ENCODE measurements at regions not wholly inside any gene's neighbourhood (a gene's known extent, or its start where the extent isn't known, plus 50 kb on each side); places are given as distances from the start of the nearest gene placed in this dataset.

DNA sequence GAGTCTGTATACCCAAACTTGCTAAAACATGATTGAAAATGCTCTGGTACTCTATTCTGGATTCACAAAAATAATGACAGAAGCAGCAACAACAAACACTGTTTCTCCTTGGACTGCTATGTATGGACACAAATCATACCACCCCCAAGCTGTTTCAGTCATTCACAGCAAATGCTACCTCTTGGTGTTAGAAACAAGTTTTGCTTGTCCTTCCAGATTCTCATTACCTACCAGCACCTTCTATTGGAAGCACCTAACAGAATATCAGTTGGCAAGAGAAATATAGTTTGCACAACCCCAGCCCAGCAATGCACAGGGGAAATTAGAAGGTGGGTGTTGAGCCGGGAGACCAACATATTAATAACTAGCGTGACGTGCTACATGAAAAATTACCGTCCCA lies 1950.9 kb downstream of the C4orf33 start:
- DNase-seq (ENCODE audit: low spot score): no peak

DNA sequence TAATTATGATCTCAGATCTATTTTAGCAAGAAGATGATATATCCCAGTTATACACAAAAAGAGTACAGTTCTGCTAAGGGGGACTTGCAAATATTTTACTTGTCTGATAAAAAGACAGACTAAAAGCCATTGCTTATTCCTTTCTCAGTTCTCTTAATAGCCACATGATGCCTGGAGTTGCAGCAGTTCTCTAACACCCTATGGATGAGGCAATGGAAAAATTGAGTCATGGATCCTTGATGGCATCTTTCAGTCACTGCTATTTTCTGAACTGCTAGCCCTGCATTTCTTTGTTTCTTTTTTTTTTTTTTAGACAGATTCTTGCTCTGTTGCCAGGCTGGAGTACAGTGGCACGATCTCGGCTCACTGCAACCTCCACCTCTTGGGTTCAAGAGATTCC lies 1956.7 kb downstream of the C4orf33 start:
- no peak for DNase-seq (ENCODE audit: low spot score)

DNA sequence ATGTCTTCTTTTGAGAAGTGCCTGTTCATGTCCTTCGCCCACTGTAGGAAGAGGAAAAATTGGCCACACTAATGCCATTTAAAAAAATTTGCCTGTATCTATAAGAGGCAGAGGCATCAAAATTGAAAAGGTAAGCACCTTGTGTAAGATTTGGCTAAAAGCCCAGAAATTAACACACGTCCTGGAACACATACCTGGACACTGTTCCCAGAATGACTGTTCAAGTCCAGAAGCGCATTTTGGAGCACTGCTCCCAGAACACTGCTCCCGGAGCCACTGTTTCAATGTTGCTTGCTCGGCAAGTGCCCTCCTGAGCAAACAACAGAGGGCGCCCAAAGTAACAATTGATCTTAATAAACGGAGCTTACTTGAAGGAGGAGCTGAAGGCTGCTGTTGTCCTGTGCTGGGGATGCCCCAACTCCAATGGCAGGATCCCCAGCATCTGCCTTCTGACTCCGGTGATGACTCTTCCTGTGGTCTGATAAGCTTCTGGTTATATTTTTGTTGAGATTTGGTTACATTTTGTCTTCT lies 1958.6 kb downstream of the C4orf33 start:
- DNase-seq (ENCODE audit: low spot score): no peak

DNA sequence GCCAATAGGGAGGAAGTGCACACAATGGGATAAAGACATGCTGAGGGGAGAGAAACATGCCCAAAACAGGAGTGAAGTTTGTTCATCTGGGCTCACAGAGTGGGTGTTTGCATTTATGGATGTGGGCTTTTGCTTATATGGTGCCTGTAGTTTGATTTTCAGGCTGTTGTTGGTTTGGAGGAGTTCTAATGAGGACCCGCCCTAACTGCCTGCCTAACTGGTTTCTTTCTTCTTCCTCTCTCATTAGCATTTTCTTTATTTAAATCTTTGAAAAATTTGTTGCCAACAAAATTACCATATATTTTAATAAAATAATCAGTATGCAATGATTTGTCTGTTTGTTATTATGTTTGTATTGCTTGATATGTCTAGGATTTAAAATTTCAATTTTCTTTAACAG lies 1965.8 kb downstream of the C4orf33 start:
- no peak for DNase-seq (ENCODE audit: low spot score)

DNA sequence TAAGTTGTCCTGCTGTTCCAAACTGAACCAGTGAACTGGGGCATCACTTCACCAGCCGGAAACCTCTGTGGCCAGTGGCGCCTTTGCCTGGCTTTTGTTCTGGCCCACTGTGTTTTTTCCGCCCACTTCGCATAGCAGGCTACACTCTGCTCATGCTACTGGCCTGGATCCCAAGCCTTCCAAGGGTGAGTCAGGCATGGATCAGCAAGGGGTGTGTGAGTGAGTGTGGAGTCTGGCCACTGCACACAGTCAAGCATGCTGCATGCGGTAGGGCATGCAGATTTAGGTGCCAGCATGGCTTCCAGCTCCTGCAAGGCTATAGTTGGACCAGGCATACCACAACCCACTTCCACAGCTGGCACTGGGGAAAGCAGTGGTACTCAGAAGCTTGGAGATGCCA lies 1967.9 kb downstream of the C4orf33 start:
- no peak for DNase-seq (ENCODE audit: low spot score)

DNA sequence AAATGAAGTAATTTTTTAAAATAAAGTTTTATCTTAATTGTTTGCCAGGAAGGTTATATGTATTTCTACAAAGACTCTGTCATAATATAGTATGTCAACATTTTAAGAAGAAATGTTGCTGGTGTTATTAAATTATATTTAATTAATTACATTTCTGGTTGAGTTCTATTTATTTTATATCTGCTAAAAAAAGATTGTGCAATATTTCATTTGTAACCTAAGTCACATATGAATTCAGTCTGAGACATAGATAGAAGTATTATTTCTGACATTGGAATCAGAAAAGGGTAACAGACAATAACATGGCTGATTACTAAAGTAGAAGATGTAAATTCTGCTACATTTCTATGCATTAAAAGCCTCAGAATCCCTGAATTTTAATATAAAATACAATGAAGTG lies 1985.1 kb downstream of the C4orf33 start:
- no peak for DNase-seq (ENCODE audit: low spot score)

DNA sequence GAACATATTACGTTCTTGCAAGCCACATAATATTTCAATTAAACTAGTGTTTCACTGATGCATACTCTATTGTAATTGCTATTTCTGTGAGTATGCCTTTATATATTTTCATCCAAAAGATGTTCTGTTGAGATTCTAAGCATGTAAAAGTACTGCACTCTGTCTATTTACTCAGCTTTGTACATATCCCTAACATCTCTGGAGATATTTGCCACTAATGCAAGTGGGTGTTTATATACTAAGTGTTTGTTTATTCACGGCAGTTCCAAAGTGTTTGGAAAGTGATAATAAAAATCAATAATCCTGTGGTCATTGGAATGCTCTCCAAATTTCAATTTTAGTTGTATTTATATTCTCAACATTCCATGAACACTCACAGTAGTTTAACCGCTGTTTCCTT lies 1989.0 kb downstream of the C4orf33 start:
- no peak for DNase-seq (ENCODE audit: low spot score)

DNA sequence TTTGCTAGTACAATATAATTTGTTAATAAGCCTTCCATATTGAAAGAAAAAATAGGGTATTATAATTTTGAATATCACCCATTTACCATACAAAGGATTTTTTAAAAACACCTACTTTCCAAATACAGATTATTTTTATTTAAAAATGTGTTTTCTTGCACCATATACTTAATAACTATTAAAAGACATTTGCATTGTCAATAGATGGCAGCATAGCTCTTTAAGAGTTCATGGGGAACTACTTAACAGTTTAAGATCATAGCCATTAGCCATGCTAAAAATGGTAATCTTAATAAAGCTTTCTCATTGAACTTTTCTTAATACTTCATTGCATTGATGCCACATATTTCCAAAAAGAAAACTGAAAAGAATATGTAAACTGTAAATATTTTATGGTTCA lies 1995.9 kb downstream of the C4orf33 start:
- DNase-seq (ENCODE audit: low spot score): no peak

DNA sequence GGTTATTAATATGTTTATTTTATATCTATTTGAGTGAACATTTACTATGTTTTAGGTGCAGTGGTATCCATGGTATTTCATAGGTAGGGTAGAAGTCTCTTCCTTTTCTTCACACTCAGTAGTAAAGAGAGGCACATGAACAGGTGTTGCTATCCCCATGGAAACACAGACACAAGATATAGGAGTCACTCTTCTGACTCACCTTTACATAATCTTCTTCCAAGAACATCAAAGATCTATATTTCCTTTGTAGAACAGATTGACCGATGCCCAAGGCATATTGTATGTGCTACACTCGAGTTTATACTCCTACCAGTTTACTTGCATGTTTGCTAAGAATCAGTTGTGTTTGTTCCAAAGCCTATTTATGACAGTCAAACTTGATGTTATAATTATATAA lies 1997.4 kb downstream of the C4orf33 start:
- DNase-seq (ENCODE audit: low spot score): no peak

DNA sequence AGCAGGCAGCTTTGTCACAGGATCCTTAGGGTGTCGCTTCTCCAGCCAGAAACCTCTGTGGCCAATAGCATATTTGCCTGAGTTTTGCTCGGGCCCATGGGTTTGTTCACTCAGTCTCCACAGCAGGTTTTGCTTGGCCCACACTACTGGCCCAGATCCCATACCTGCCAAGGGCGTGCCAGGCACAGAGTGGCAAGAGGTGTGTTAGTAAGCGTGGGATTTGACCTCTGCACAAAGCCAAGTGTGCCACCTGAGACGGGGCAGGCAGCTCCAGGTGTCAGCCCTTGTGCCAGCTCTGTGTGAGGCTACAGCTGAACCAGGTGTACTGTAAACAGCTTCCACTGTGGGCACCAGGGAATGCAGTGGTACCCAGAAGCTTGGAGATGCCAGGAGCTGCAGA lies 2003.0 kb downstream of the C4orf33 start:
- DNase-seq (ENCODE audit: low spot score): no peak

DNA sequence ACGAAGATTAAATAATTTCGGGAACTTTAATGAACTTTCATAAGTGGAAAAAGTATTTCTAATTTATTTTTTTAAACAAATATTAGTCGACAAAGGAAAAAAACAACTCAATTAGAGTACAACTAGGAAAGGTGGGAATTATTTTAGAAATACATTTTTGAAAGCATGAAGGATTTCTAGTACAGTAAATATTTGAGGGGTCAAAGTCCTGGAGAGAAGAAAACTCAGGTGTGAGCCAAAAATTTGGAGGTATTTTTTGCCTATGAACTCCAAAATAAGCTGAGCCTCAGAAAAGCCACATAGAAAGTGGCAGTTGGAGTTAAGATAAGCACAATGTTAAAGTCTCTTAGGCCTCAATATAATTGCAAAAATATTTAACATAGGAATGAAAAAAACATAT lies 2017.3 kb downstream of the C4orf33 start:
- DNase-seq (ENCODE audit: low spot score): no peak

DNA sequence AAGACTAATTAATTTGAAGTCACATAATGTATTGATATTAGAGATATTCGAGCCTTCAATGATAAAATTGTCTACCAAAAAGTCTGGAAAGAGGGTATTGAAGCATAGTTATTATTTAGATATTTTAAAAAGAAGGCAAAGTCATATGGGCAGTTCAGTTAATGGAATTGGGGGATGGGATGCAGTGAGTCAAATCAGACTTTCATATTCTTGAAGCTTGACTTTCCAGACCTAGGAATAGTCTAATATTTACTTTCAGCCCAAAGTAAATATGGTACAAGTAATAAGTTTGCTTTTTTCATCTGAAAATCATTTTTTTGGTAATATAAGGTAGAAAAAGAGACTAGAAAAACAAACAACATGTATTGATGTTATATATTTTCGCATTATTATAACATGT lies 2017.8 kb downstream of the C4orf33 start:
- no peak for DNase-seq (ENCODE audit: low spot score)

DNA sequence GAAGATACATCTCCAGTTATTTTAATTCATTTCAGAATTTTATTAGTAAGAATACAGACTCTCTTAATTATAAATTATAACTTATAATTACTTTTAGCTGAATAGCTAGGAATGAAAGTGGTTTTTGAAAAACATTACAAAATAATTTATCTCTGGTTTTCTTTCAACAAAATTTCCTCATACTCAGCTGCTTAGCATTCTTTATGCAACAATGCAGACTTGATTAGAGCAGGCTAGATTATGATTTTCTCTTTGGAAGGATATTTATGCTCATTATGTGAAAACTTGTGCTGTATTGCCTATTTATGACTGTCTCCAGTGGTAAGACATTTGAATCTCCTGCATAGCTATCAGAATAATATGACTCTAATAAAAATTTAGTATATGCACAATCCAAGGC lies 2023.7 kb downstream of the C4orf33 start:
- DNase-seq (ENCODE audit: low spot score): no peak

DNA sequence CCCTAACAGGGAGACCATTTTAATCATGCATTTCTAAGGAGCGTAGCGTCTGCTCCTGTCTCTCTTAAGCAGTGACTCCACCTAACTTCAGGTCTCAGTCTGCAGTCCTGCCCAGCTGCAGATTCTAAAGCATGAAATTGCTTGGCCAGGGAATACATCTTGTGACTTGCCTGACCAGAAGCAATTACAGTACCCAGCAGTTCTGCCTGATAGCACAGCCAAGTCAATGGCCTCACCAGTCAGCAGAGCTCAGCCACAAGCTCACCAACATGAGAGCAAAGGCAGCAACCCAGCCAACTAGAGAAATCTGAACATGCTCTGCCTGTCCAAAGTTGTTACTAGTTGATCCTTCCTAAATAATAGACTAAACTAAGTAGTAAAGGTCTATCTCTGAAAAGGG lies 2011.9 kb upstream of the PCDH10 start:
- no peak for DNase-seq (ENCODE audit: low spot score)

DNA sequence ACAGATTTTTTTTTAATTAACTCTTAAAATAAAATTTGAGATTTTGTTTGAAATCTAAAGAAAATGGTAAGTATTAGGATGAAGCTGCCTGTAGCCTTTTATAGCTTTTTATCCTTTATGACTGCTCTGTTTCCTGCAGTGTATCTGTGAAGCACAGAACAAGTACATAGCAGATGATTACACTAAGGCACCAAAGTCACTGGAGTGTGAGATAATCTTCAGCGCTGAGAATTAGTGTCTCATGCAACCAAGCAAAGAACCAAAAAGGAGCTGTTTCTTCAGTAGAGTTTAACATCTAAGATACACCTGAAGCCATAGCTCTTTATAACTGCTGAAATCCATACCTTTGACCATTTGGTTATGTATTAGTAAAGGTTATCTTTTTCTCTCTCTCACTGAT lies 1989.8 kb upstream of the PCDH10 start:
- no peak for DNase-seq (ENCODE audit: low spot score)

DNA sequence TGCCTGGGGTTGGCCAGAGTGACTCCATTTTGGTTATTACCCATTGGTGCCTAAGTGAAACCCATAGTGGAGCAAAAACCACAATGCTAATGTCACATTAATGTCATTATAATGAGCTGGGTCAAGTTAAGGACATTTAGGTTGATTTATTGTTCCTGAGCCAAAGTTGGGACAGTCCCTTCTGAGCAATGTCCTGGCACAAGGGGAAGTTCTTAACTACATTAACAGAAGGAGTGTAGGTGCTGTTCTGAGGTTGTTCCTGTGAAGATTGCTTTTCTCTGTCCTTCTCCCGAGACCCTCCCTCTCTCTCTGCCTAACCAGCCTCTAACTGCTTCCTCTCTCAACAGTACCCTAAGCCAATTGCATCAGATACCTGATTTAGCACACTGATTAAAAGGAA lies 1956.8 kb upstream of the PCDH10 start:
- DNase-seq (ENCODE audit: low spot score): no peak

DNA sequence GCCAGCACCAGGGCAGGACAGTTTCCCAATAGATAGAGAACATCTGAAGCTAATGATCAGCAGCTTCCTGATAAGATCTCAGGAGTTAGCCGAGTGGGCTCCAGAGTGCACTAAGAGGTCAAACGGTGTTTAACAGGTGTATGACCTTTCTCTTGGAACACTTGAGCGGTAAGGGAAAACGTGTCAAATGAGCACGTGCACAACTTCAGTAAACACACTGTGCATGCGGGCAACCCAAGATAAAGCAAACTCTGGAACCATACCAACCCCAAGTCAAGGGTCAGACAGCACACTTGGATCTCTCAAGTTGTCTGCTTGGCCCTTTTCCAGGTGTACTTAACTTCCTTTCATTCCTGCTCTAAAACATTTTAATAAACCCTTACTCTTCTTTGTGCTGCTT lies 1941.5 kb upstream of the PCDH10 start:
- no peak for DNase-seq (ENCODE audit: low spot score)

DNA sequence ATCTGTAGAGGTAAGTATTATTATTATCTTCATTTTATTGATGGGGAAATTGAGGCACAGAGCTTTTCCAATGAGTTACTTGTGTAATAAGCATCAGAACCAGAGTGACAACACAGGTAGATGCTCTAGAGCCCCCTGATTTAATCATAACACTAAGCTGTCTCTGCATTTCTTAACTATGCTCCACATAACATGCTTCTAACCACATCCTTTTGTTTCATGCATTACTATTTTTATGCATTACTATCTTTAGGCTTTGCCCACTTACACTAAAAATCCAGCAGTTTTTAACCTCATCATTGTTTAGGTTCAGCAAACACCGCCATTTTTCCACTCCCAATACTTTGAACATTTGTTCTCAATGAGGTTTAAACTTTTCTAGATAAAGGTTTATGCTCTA lies 1900.8 kb upstream of the PCDH10 start:
- DNase-seq (ENCODE audit: low spot score): no peak

DNA sequence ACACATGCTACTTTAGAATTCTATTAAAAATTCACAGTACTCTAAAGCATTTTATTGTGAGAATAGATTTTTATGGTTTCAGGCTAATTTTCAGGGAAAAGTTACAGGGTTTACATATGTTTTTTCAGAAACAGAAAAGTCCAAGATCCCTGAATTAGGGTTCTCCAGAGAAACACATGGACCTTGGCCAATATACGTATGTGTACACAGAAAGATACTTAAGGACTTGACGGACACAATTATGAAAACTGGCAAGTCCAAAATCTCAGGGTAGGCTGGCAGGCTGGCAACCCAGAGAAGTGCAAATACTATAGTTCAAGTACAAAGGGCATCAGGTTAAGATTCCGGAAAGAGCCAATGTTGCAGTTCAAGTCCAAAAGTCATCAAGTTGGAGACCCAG lies 1897.8 kb upstream of the PCDH10 start:
- no peak for DNase-seq (ENCODE audit: low spot score)

DNA sequence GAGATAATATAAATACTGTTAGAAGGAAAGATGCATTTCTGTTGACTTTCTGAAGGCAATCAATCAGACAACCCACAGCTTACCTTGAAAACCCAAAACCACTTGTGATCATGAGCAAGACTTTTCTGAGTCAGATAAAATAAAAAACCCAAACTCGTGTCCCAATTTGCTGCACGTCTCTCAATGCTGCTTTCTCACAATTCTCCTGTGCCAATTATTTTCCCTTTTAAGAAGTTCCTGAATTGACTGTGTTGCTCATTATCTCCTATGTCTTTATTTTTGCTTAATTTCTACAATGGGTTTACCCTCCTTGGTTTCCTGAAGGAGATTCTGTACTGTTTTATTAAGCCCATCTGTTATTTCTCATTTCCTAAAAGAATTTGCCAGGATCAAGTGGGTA lies 1891.9 kb upstream of the PCDH10 start:
- DNase-seq (ENCODE audit: low spot score): no peak

DNA sequence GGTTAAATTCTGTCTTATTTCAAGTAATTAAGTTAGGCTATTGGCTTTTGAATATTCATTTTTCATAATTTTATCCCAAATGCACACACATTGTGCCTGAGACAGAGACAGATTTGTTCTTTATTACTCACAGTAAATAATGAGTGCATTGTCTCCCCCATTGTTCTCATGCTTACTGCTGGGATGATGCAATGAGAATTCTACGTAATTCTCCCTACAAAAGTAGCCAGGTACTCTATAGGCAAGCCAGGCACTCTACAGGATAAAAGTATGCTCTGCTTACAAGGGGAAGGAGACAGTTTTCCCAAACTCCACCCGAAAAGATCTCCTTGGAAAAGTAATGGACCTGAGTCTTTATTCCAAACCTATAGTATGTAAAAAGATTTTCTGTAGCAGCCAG lies 1890.7 kb upstream of the PCDH10 start:
- DNase-seq (ENCODE audit: low spot score): no peak

DNA sequence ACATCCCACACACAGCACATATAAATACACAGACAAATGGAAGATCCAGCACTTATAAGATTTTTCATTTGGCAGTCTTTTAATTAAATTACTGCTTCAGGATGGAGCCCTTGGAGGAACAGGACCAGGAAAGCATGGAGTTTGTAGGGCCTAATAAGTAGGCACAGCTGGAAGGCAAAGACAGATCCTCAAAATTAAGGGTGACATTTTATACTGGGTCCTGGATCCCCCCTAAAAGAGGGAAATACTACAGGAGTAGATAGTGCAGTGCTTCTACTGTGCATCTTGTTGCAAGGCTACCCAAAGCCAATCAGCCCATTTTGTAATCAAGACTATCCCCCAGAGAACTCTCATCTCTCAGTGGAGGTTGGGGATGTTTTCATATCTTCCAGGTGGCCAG lies 1860.7 kb upstream of the PCDH10 start:
- DNase-seq (ENCODE audit: low spot score): no peak

DNA sequence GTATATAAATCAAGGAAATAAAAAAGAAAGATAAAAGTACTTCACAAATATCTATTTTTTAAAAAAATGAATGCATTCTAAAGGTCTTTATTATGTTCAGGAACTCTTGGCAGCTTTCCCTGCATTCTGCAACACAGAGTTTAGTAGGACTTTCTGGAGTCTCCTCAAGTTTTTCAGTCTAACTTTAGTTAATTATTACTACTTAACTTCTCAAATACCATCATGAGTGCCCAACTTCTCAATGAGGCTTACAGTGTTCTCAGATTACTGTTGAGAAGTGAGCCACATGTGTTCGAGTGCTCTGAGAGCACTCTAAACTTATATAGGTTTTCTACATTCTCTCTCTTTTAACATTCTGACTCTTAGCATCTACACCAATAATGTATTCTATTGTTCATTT lies 1852.9 kb upstream of the PCDH10 start:
- DNase-seq (ENCODE audit: low spot score): no peak

DNA sequence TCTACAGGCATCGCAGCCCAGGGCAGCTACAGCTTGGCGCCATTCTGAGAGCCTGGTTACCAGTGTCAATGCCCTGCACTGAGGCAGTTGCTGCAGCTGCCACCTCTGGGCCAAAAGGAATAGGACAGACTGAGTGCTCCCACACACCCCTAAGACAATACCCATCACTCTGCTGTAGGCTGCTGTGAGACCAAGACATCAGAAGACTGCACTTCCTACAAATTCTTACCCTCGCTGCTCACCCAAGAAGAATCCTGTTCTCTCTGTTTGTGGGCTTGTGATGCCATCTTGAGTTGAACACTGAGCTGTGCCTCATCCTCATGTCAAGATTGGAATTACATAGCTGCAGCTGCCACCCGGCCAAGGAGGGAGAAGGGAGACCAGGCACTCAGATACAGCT lies 1847.0 kb upstream of the PCDH10 start:
- DNase-seq (ENCODE audit: low spot score): no peak

DNA sequence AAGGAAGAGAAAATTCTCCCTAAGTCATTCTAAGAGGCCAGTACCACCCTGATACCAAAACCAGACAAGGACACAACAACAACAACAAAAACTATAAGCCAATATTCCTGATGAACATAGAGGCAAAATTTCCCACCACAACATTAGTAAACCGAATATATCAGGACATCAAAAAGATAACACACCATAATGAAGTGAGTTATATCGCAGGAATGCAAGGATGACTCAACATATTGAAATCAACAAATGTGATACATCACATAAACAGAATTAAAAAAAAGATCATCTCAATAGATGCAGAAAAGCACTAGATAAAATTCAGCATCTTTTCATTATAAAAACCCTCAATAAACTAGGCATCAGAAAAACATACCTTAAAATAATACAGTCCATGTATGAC lies 1844.4 kb upstream of the PCDH10 start:
- DNase-seq (ENCODE audit: low spot score): no peak

All from CD4-positive, alpha-beta T cell treated with Interleukin-15 for 4 hours (primary cell).